GM12864 (cell line): ENCODE measurements at regions not wholly inside any gene's neighbourhood (a gene's known extent, or its start where the extent isn't known, plus 50 kb on each side); places are given as distances from the start of the nearest gene placed in this dataset.

Source experiments
- DNase-seq: peaks from one replicate; pipeline ENCODE4 v3.0.0-alpha.2; 2011; ENCODE audit warnings: low read depth
- H3K4me3 ChIP-seq: 2 replicates; pipeline ENCODE4 v1.5.1; 2011; ENCODE audit warnings: mild to moderate bottlenecking, low read depth, low read length, control low read depth
- CTCF ChIP-seq: IDR thresholded peaks from 2 replicates; pipeline ENCODE4 v1.5.1; 2011; ENCODE audit warnings: low read depth, mild to moderate bottlenecking, moderate library complexity, low read length, control low read depth, inconsistent platforms; ENCODE audit errors: missing control alignments

DNA sequence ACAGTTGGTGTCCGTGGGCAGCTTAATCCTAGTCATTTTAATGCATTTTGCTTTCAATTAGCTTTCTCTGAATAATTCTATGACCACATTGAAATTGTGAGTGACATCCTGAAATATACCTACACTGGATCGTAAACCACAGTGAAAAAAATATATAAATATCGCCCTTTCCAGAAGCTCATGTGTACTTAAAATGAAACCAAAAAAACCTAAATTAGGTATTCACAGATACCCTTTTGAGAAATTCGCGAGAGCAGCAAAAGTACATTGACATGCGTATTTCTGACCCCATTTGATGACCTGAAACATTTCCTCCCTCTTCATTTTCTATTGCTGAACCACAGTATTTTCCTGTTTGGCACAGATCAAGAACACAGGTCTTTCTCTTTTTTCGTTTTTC is 253.8 kb downstream of the LTN1 start:
- DNase-seq, result no peak
- no peak for TF ChIP-seq CTCF
- no peak overlapping the region for H3K4me3 ChIP-seq

DNA sequence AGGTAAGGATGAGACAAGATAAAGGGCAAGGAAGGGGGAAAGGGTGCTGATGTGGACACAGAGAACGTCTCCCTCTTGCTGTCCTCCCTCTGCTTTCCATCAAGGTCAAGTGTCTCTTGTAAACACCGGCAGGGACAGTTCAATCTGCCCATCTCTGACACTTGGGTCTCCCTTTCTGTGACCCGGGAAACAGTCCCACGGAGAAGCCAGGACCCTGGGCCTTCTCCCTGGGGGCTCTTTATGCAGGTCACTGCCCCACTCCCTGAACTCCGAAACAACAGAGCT is 254.3 kb downstream of the LTN1 start:
- DNase-seq, result no peak
- no peak overlapping the region for H3K4me3 ChIP-seq
- no peak for TF ChIP-seq CTCF

GRCh38 chr21:28737674-28738419 is 254.8 kb downstream of the LTN1 start:
- no peak for DNase-seq
- H3K4me3 ChIP-seq, result no peak overlapping the region
- no peak for TF ChIP-seq CTCF

GRCh38 chr21:28734522-28735175 is 258.0 kb downstream of the LTN1 start:
- no peak overlapping the region for H3K4me3 ChIP-seq
- no peak for TF ChIP-seq CTCF
- DNase-seq, result no peak

- no peak overlapping the region for H3K4me3 ChIP-seq
- DNase-seq, result no peak
- no peak for TF ChIP-seq CTCF
Observed at GRCh38 chr21:28731700-28732321, 260.9 kb downstream of the LTN1 start.

- H3K4me3 ChIP-seq, result no peak overlapping the region
- TF ChIP-seq CTCF, result no peak
- no peak for DNase-seq
Observed at GRCh38 chr21:28729887-28730286, 262.8 kb downstream of the LTN1 start.
